ENCODE measurements at regions not wholly inside any gene's neighbourhood (a gene's known extent, or its start where the extent isn't known, plus 50 kb on each side); places are given as distances from the start of the nearest gene placed in this dataset.

DNA sequence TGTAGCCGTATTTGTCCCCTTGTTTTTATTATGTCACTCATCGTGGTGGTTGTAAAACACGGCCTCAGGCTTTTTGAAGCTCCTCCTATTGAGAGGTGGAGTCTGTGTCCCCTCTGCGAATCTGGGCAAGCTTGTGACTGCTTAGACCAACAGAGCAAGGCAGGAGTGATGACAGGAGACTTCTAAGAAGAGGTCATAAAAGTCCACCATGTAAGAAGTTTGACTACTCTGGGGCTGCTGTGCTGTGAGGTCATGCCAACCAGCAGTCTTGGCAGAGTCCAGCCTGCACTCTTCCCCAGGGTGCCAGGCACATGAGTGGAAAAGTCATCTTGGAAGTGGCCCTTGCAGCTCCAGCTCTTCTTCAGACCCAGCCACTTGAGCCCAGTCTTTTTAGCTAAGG is 83.8 kb upstream of the SPTBN1 start (continued):
- TF ChIP-seq, protein P1, sequence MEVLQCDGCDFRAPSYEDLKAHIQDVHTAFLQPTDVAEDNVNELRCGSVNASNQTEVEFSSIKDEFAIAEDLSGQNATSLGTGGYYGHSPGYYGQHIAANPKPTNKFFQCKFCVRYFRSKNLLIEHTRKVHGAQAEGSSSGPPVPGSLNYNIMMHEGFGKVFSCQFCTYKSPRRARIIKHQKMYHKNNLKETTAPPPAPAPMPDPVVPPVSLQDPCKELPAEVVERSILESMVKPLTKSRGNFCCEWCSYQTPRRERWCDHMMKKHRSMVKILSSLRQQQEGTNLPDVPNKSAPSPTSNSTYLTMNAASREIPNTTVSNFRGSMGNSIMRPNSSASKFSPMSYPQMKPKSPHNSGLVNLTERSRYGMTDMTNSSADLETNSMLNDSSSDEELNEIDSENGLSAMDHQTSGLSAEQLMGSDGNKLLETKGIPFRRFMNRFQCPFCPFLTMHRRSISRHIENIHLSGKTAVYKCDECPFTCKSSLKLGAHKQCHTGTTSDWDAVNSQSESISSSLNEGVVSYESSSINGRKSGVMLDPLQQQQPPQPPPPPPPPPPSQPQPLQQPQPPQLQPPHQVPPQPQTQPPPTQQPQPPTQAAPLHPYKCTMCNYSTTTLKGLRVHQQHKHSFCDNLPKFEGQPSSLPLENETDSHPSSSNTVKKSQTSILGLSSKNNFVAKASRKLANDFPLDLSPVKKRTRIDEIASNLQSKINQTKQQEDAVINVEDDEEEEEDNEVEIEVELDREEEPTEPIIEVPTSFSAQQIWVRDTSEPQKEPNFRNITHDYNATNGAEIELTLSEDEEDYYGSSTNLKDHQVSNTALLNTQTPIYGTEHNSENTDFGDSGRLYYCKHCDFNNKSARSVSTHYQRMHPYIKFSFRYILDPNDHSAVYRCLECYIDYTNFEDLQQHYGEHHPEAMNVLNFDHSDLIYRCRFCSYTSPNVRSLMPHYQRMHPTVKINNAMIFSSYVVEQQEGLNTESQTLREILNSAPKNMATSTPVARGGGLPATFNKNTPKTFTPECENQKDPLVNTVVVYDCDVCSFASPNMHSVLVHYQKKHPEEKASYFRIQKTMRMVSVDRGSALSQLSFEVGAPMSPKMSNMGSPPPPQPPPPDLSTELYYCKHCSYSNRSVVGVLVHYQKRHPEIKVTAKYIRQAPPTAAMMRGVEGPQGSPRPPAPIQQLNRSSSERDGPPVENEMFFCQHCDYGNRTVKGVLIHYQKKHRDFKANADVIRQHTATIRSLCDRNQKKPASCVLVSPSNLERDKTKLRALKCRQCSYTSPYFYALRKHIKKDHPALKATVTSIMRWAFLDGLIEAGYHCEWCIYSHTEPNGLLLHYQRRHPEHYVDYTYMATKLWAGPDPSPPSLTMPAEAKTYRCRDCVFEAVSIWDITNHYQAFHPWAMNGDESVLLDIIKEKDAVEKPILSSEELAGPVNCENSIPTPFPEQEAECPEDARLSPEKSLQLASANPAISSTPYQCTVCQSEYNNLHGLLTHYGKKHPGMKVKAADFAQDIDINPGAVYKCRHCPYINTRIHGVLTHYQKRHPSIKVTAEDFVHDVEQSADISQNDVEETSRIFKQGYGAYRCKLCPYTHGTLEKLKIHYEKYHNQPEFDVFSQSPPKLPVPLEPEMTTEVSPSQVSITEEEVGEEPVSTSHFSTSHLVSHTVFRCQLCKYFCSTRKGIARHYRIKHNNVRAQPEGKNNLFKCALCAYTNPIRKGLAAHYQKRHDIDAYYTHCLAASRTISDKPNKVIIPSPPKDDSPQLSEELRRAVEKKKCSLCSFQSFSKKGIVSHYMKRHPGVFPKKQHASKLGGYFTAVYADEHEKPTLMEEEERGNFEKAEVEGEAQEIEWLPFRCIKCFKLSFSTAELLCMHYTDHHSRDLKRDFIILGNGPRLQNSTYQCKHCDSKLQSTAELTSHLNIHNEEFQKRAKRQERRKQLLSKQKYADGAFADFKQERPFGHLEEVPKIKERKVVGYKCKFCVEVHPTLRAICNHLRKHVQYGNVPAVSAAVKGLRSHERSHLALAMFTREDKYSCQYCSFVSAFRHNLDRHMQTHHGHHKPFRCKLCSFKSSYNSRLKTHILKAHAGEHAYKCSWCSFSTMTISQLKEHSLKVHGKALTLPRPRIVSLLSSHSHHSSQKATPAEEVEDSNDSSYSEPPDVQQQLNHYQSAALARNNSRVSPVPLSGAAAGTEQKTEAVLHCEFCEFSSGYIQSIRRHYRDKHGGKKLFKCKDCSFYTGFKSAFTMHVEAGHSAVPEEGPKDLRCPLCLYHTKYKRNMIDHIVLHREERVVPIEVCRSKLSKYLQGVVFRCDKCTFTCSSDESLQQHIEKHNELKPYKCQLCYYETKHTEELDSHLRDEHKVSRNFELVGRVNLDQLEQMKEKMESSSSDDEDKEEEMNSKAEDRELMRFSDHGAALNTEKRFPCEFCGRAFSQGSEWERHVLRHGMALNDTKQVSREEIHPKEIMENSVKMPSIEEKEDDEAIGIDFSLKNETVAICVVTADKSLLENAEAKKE (CRISPR knock-in tag; IDR thresholded peaks at IDR 0.05): no peak

- ATAC-seq (no peak), DNase-seq (ENCODE audit: low spot score) (no peak)
- peaks cover 7% of the 10 kb centered on the region for H3K36me3 Mint-ChIP-seq (ENCODE audit: low read depth)
- Histone ChIP-seq H3K9me2 (ENCODE audit: insufficient read depth) (no peaks in the 10 kb centered on the region), H3K4me3 (no peak overlapping the region), H4K20me1 (replicated peaks; ENCODE audit: insufficient read depth) (no peaks in the 10 kb centered on the region; the same call in 1 of the 2 replicates), H3K27me3 (ENCODE audit: insufficient read depth) (no peaks in the 10 kb centered on the region), H3K27ac (ENCODE audit: low read depth) (no peak overlapping the region), H3K4me2 (no peak overlapping the region), H2AFZ (no peak overlapping the region), H3F3A (replicated peaks; ENCODE audit: low read depth) (no peaks in the 10 kb centered on the region), H3K79me2 (replicated peaks; ENCODE audit: insufficient read depth) (no peaks in the 10 kb centered on the region), H3K36me3 (ENCODE audit: insufficient read depth) (no peaks in the 10 kb centered on the region), H3K4me1 (ENCODE audit: insufficient read depth) (no peaks in the 10 kb centered on the region)
- peaks cover 10% of the 10 kb centered on the region for H3K4me1 Mint-ChIP-seq
- H3K27me3 Mint-ChIP-seq (ENCODE audit: insufficient read depth, low read depth, poor library complexity): peaks cover 4% of the 10 kb centered on the region
- H3K4me3 Mint-ChIP-seq: no peak overlapping the region
- H3K27ac Mint-ChIP-seq: no peak overlapping the region
- H3K9me3 Mint-ChIP-seq: peaks cover 4% of the 10 kb centered on the region
- TF ChIP-seq CREB1 (CRISPR knock-in tag; IDR thresholded peaks at IDR 0.05; ENCODE audit: low read depth) (no peak), NANOG (IDR thresholded peaks at IDR 0.05; ENCODE audit: borderline replicate concordance) (no peak), ZNF331 (CRISPR knock-in tag; IDR thresholded peaks at IDR 0.05; ENCODE audit: low read depth) (no peak), EZH2phosphoT487 (IDR thresholded peaks at IDR 0.05; ENCODE audit: unreplicated experiment) (no peak), JUNB (IDR thresholded peaks at IDR 0.05; ENCODE audit: unreplicated experiment) (no peak), POLR2AphosphoS5 (IDR thresholded peaks at IDR 0.05; ENCODE audit: low read depth) (no peak), EZH2 (IDR thresholded peaks at IDR 0.05; ENCODE audit: low read depth, unreplicated experiment) (no peak), REST (IDR thresholded peaks at IDR 0.05; ENCODE audit: unreplicated experiment) (no peak)
Measured at GRCh38 chr2:54373855-54374254, 82.3 kb upstream of the SPTBN1 start.
